HEK293 (cell line): ENCODE measurements at regions not wholly inside any gene's neighbourhood (a gene's known extent, or its start where the extent isn't known, plus 50 kb on each side); places are given as distances from the start of the nearest gene placed in this dataset.

Experiments
- CTCF ChIA-PET: fragments of 350-600 bp; formaldehyde crosslinking; extraction: SDS; loops from one replicate; lab custom pipeline; 2021; ENCODE audit warnings: antibody characterized with exemption; lab: Yijun Ruan, JAX
- POLR2A ChIA-PET: fragments of 300-600 bp; formaldehyde crosslinking; extraction: SDS; loops from one replicate; lab custom pipeline; 2020; ENCODE audit warnings: antibody characterized with exemption, inconsistent platforms; lab: Yijun Ruan, JAX
- H3K27ac ChIP-seq: fragments of 200-500 bp; sonication (Bioruptor generic); 2 replicates; pipeline ENCODE4 v1.5.1; 2014; ENCODE audit warnings: low read depth, low read length, control low read depth, inconsistent platforms; ENCODE audit errors: extremely low read depth
- H3K36me3 ChIP-seq, 2 experiments: fragments of 200-500 bp in 1 of 2; sonication (Bioruptor generic) in 1 of 2; 1 replicate in 1 of 2; 2 replicates in 1 of 2; pipeline ENCODE4 v1.5.1; 2014 to 2017; ENCODE audit warnings: inconsistent platforms in 2 of 2, low read length in 2 of 2; ENCODE audit not compliant: control insufficient read depth in 2 of 2, insufficient read depth in 1 of 2
- H3K4me1 ChIP-seq: fragments of 200-500 bp; sonication (Bioruptor generic); 2 replicates; pipeline ENCODE4 v1.5.1; 2014; ENCODE audit warnings: mild to moderate bottlenecking, low read length, inconsistent platforms; ENCODE audit not compliant: control insufficient read depth, insufficient read depth
- H3K4me3 ChIP-seq: 2 replicates; pipeline ENCODE4 v1.5.1; 2011; ENCODE audit warnings: low read depth, mild to moderate bottlenecking, control low read depth, low read length, moderate library complexity
- H3K9me3 ChIP-seq: fragments of 200-500 bp; sonication (Bioruptor generic); 2 replicates; pipeline ENCODE4 v1.5.1; 2014; ENCODE audit warnings: low read depth, low read length, inconsistent platforms; ENCODE audit not compliant: control insufficient read depth, insufficient read depth
- GLIS1 ChIP-seq: fragments of 450-650 bp; formaldehyde crosslinking; IDR thresholded peaks from 2 replicates; pipeline ENCODE4 v1.5.1; 2016; ENCODE audit warnings: missing biosample characterization, missing genetic modification characterization
- HOXA7 ChIP-seq: sonication (generic); formaldehyde crosslinking; IDR thresholded peaks from 2 replicates; pipeline ENCODE4 v1.8.1; 2022; ENCODE audit warnings: missing genetic modification reagents, borderline replicate concordance
- KLF10 ChIP-seq: fragments of 450-650 bp; IDR thresholded peaks from 2 replicates; pipeline ENCODE4 v1.5.1; 2018; ENCODE audit warnings: missing biosample characterization, mild to moderate bottlenecking, missing genetic modification characterization
- KLF7 ChIP-seq: fragments of 450-650 bp; formaldehyde crosslinking; IDR thresholded peaks from 2 replicates; pipeline ENCODE4 v1.5.1; 2016; ENCODE audit warnings: missing biosample characterization, missing genetic modification characterization, borderline replicate concordance
- OSR2 ChIP-seq: fragments of 450-650 bp; formaldehyde crosslinking; IDR thresholded peaks from 2 replicates; pipeline ENCODE4 v1.5.1; 2016; ENCODE audit warnings: missing biosample characterization, missing genetic modification characterization
- PATZ1 ChIP-seq: fragments of 450-650 bp; formaldehyde crosslinking; IDR thresholded peaks from 2 replicates; pipeline ENCODE4 v1.5.1; 2016; ENCODE audit warnings: missing biosample characterization, missing genetic modification characterization
- SP2 ChIP-seq: fragments of 450-650 bp; formaldehyde crosslinking; IDR thresholded peaks from 2 replicates; pipeline ENCODE4 v1.5.1; 2016; ENCODE audit warnings: missing biosample characterization, missing genetic modification characterization
- TRIM28 ChIP-seq: IDR thresholded peaks from 2 replicates; pipeline ENCODE4 v1.6.1; 2011; ENCODE audit warnings: low read length, control low read depth, borderline replicate concordance
- YY1 ChIP-seq: fragments of 450-650 bp; formaldehyde crosslinking; IDR thresholded peaks from 2 replicates; pipeline ENCODE4 v1.5.1; 2018; ENCODE audit warnings: missing biosample characterization, missing genetic modification characterization
- YY2 ChIP-seq: fragments of 450-650 bp; formaldehyde crosslinking; IDR thresholded peaks from 2 replicates; pipeline ENCODE4 v1.5.1; 2016; ENCODE audit warnings: missing biosample characterization, missing genetic modification characterization
- ZBTB1 ChIP-seq: fragments of 450-650 bp; formaldehyde crosslinking; IDR thresholded peaks from 2 replicates; pipeline ENCODE4 v1.5.1; 2016; ENCODE audit warnings: missing biosample characterization, missing genetic modification characterization
- ZBTB11 ChIP-seq: fragments of 450-650 bp; formaldehyde crosslinking; conservative IDR thresholded peaks from 2 replicates; pipeline ENCODE4 v1.5.1; 2016; ENCODE audit warnings: low read depth, missing biosample characterization, missing genetic modification characterization
- ZBTB17 ChIP-seq: fragments of 450-650 bp; formaldehyde crosslinking; IDR thresholded peaks from 2 replicates; pipeline ENCODE4 v1.5.1; 2016; ENCODE audit warnings: missing biosample characterization, missing genetic modification characterization
- ZBTB49 ChIP-seq: fragments of 450-650 bp; formaldehyde crosslinking; IDR thresholded peaks from 2 replicates; pipeline ENCODE4 v1.5.1; 2016; ENCODE audit warnings: missing biosample characterization, missing genetic modification characterization, low read depth
- ZFHX2 ChIP-seq: fragments of 450-650 bp; formaldehyde crosslinking; conservative IDR thresholded peaks from 2 replicates; pipeline ENCODE4 v1.5.1; 2016; ENCODE audit warnings: missing biosample characterization, missing genetic modification characterization
- ZFP69B ChIP-seq: fragments of 450-650 bp; formaldehyde crosslinking; IDR thresholded peaks from 2 replicates; pipeline ENCODE4 v1.5.1; 2016; ENCODE audit warnings: missing biosample characterization, missing genetic modification characterization
- ZNF138 ChIP-seq: fragments of 450-650 bp; formaldehyde crosslinking; IDR thresholded peaks from 2 replicates; pipeline ENCODE4 v1.5.1; 2016; ENCODE audit warnings: missing biosample characterization, missing genetic modification characterization, borderline replicate concordance
- ZNF302 ChIP-seq: fragments of 450-650 bp; formaldehyde crosslinking; IDR thresholded peaks from 2 replicates; pipeline ENCODE4 v1.5.1; 2016; ENCODE audit warnings: missing biosample characterization, missing genetic modification characterization, low read depth
- ZNF362 ChIP-seq: fragments of 450-650 bp; formaldehyde crosslinking; IDR thresholded peaks from 2 replicates; pipeline ENCODE4 v1.5.1; 2016; ENCODE audit warnings: missing biosample characterization, missing genetic modification characterization
- ZNF529 ChIP-seq: fragments of 450-650 bp; formaldehyde crosslinking; IDR thresholded peaks from 2 replicates; pipeline ENCODE4 v1.5.1; 2017; ENCODE audit warnings: missing genetic modification characterization, missing biosample characterization; ENCODE audit not compliant: insufficient replicate concordance
- ZNF560 ChIP-seq: fragments of 450-650 bp; formaldehyde crosslinking; IDR thresholded peaks from 2 replicates; pipeline ENCODE4 v1.5.1; 2017; ENCODE audit warnings: missing biosample characterization, missing genetic modification characterization, borderline replicate concordance
- ZNF561 ChIP-seq: fragments of 450-650 bp; IDR thresholded peaks from 2 replicates; pipeline ENCODE4 v1.5.1; 2018; ENCODE audit warnings: missing biosample characterization, missing genetic modification characterization, borderline replicate concordance
- ZNF654 ChIP-seq: fragments of 450-650 bp; formaldehyde crosslinking; IDR thresholded peaks from 2 replicates; pipeline ENCODE4 v1.5.1; 2016; ENCODE audit warnings: low read depth, missing biosample characterization, missing genetic modification characterization
- ZNF658 ChIP-seq: fragments of 450-650 bp; formaldehyde crosslinking; IDR thresholded peaks from 2 replicates; pipeline ENCODE4; 2016; ENCODE audit warnings: missing biosample characterization, missing genetic modification characterization
- ZNF660 ChIP-seq: fragments of 450-650 bp; IDR thresholded peaks from 2 replicates; pipeline ENCODE4 v1.5.1; 2018; ENCODE audit warnings: missing biosample characterization, mild to moderate bottlenecking, missing genetic modification characterization
- ZNF664 ChIP-seq: fragments of 450-650 bp; formaldehyde crosslinking; IDR thresholded peaks from 2 replicates; pipeline ENCODE4 v1.5.1; 2016; ENCODE audit warnings: missing biosample characterization, missing genetic modification characterization
- ZSCAN18 ChIP-seq: fragments of 450-650 bp; formaldehyde crosslinking; IDR thresholded peaks from 2 replicates; pipeline ENCODE4 v1.5.1; 2016; ENCODE audit warnings: missing biosample characterization, missing genetic modification characterization
- ZSCAN23 ChIP-seq: fragments of 450-650 bp; formaldehyde crosslinking; IDR thresholded peaks from 2 replicates; pipeline ENCODE4 v1.5.1; 2016; ENCODE audit warnings: missing biosample characterization, missing genetic modification characterization

GRCh38 chr1:201652181-201652580 is 113.3 kb downstream of the NAV1 start:
- CTCF ChIA-PET: interaction anchor here (0.6 to 1.5 kb wide), 2 partner anchors 8 to 13 kb away, joined by 3 to 4 read pairs; no protein-coding TSS in a partner anchor
- Histone ChIP-seq H3K27ac (no peak overlapping the region), H3K4me3 (no peak overlapping the region), H3K9me3 (no peaks in the 10 kb centered on the region), H3K36me3 (no peaks in the 10 kb centered on the region), H3K4me1 (peaks cover 4% of the 10 kb centered on the region)
- TF ChIP-seq ZBTB1 (tag by site-specific recombination): no peak
- no peak for TF ChIP-seq ZNF561 (tag by site-specific recombination)
- no peak for TF ChIP-seq KLF7 (tag by site-specific recombination)
- no peak for TF ChIP-seq ZNF664 (tag by site-specific recombination)
- no peak for TF ChIP-seq ZNF362
- no peak for TF ChIP-seq ZFHX2 (tag by site-specific recombination)
- TF ChIP-seq OSR2 (tag by site-specific recombination): no peak
- TF ChIP-seq ZBTB49: no peak
- TF ChIP-seq GLIS1 (tag by site-specific recombination): no peak
- TF ChIP-seq ZNF654 (tag by site-specific recombination): no peak
- no peak for TF ChIP-seq YY2 (tag by site-specific recombination)
- TF ChIP-seq ZNF138 (tag by site-specific recombination): no peak
- no peak for TF ChIP-seq KLF10 (tag by site-specific recombination)
- no peak for TF ChIP-seq ZNF302 (tag by site-specific recombination)
- TF ChIP-seq ZFP69B (tag by site-specific recombination): no peak
- no peak for TF ChIP-seq ZNF560 (tag by site-specific recombination)
- no peak for TF ChIP-seq ZNF529 (tag by site-specific recombination)
- TF ChIP-seq ZBTB17: no peak
- TF ChIP-seq ZNF660: no peak
- POLR2A ChIA-PET: no interaction called here

GRCh38 chr1:201653233-201653632 is 114.3 kb downstream of the NAV1 start:
- POLR2A ChIA-PET: no interaction called here
- no peak overlapping the region for H3K4me3 ChIP-seq
- CTCF ChIA-PET: no interaction called here
- TF ChIP-seq PATZ1 (tag by site-specific recombination) (no peak), ZNF658 (tag by site-specific recombination) (no peak), ZFHX2 (tag by site-specific recombination) (no peak), TRIM28 (no peak), ZSCAN23 (no peak), ZSCAN18 (tag by site-specific recombination) (no peak), ZBTB11 (tag by site-specific recombination) (no peak), SP2 (tag by site-specific recombination) (no peak), HOXA7 (CRISPR knock-in tag) (no peak), YY1 (tag by site-specific recombination) (no peak)

More at GRCh38 chr1:201653233-201653632, 114.3 kb downstream of the NAV1 start:
- Histone ChIP-seq H3K36me3 (no peaks in the 10 kb centered on the region), H3K4me1 (peaks cover 4% of the 10 kb centered on the region), H3K27ac (no peak overlapping the region), H3K9me3 (no peaks in the 10 kb centered on the region)
